ENCODE measurements at regions not wholly inside any gene's neighbourhood (a gene's known extent, or its start where the extent isn't known, plus 50 kb on each side); places are given as distances from the start of the nearest gene placed in this dataset.

DNA sequence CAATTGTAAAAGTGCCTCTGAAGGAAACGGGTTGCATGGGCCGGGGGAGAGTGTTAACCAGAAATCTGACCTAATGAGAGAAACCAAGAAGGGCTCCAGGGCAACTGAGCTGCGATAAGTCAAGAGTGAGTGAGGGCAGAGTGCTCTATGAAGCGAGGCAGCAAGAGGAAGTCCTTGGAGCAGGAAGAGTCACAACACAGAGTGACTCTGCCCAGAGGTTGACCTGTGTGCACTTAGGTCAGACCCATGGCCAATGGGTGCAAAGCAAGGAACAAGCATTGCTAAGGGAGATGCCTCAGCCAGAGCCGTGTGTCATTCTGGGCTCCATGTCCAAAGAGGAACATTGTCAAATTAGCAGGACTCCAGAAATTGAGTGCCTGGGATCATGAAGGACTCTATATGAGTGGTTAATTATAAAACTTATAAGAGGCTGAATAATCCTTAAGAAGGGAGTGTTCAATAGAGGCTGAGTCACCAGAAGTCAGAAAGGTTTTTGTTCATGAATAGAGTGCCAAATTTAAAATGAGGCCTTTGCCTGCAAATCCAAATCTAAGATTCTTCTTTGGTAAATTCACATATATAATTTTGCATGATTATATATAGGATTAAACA, 438.5 kb downstream of the MED10 start:
- no peak overlapping the region for H3K27ac ChIP-seq
- intact Hi-C loops (cut with DNase I): no loop called here
- TF ChIP-seq, protein P1, sequence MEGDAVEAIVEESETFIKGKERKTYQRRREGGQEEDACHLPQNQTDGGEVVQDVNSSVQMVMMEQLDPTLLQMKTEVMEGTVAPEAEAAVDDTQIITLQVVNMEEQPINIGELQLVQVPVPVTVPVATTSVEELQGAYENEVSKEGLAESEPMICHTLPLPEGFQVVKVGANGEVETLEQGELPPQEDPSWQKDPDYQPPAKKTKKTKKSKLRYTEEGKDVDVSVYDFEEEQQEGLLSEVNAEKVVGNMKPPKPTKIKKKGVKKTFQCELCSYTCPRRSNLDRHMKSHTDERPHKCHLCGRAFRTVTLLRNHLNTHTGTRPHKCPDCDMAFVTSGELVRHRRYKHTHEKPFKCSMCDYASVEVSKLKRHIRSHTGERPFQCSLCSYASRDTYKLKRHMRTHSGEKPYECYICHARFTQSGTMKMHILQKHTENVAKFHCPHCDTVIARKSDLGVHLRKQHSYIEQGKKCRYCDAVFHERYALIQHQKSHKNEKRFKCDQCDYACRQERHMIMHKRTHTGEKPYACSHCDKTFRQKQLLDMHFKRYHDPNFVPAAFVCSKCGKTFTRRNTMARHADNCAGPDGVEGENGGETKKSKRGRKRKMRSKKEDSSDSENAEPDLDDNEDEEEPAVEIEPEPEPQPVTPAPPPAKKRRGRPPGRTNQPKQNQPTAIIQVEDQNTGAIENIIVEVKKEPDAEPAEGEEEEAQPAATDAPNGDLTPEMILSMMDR (IDR thresholded peaks at IDR 0.05): no peak
- TF ChIP-seq POLR2A (IDR thresholded peaks at IDR 0.05): no peak
- WGBS, 4 donors: 71 to 81% (median 77%) methylated on average over 5 of the region's 5 CpGs
- H3K9me3 ChIP-seq: no peaks in the 10 kb centered on the region
- no peak overlapping the region for H3K4me3 ChIP-seq
- peaks cover 0 to 9% (median 0%) of the 10 kb centered on the region in 9 donors for H3K27me3 ChIP-seq
- H3K4me1 ChIP-seq: no peaks in the 10 kb centered on the region
- no peaks in the 10 kb centered on the region for H3K36me3 ChIP-seq
- DNase-seq (no peak), ATAC-seq (no peak)

DNA sequence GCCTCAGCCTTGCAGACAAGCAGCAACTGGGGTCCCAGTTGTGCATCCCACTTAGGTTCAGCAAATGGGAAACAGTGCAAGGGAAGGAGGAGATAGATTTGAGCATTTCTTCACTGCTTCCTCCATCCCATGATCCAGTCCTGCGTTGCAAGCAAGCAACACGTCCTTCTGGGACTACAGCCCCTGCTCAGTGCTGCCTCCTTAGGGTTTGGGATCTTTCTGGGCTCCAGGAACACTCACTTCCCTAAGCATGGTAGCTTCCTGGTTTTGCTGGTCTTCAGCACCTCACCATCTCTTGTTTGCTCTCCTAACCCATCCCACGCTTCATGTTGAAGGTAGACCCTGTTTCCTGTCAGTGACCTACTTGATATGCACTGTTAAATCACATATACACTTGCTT, 444.7 kb downstream of the MED10 start:
- no peak for TF ChIP-seq POLR2A (IDR thresholded peaks at IDR 0.05)
- TF ChIP-seq, protein P1 (IDR thresholded peaks at IDR 0.05): no peak
- H3K4me3 ChIP-seq: no peak overlapping the region
- H3K4me1 ChIP-seq: no peaks in the 10 kb centered on the region
- H3K9me3 ChIP-seq: no peaks in the 10 kb centered on the region
- WGBS, 4 donors: 54 to 67% (median 60%) methylated on average over 3 of the region's 3 CpGs
- H3K27ac ChIP-seq: no peak overlapping the region
- ATAC-seq (no peak), DNase-seq (no peak)
- peaks cover 0 to 8% (median 0%) of the 10 kb centered on the region in 9 donors for H3K27me3 ChIP-seq
- intact Hi-C loops (cut with DNase I): no loop called here
- H3K36me3 ChIP-seq: no peaks in the 10 kb centered on the region

DNA sequence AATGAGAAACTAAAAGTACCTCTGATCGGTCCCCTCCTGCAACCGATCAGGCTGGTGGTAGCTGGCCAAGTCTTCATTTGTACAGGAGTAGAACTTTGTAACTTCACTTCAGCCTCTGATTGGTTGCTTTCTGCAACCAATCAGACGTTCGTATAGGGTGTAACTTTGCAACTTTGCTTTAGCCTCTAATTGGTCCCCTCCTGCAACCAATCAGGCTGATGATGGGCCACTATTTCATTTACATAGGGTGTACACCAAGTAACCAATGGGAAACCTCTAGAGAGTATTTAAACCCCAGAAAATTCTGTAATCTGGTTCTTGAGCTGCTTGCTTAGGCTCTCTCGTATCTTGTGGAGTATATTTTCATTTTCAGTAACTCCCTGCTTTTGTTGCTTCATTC, 445.5 kb downstream of the MED10 start:
- DNase-seq (no peak), ATAC-seq (no peak)
- no peaks in the 10 kb centered on the region for H3K9me3 ChIP-seq
- no peaks in the 10 kb centered on the region for H3K27me3 ChIP-seq
- 83 to 90% (median 87%) methylated on average over 5 of the region's 5 CpGs for WGBS, 4 donors
- no peak overlapping the region for H3K4me3 ChIP-seq
- intact Hi-C loops (cut with DNase I): no loop called here
- TF ChIP-seq, protein P1 (IDR thresholded peaks at IDR 0.05): no peak
- no peak for TF ChIP-seq POLR2A (IDR thresholded peaks at IDR 0.05)
- H3K36me3 ChIP-seq: no peaks in the 10 kb centered on the region
- H3K4me1 ChIP-seq: no peaks in the 10 kb centered on the region
- no peak overlapping the region for H3K27ac ChIP-seq

DNA sequence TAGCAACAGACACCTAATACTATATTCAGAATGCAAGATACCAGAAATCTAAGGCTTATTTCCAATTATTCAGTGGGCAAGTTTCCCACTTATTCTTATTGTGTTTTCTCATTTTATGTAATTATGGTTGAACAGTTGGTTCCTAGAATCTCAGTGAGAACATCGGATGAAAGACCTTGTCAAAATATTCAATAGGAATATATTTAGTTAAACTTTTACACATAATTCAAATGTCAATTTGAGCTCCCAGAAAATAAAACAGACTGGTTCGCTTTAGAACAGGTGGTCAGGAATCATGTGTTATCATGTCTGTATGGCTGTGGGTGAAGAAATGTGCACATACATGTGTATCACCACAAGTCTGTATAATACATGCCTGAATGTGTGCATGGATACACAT, 447.8 kb downstream of the MED10 start:
- no peak overlapping the region for H3K27ac ChIP-seq
- H3K27me3 ChIP-seq: peaks cover 0 to 4% (median 0%) of the 10 kb centered on the region in 9 donors
- no peak for TF ChIP-seq POLR2A (IDR thresholded peaks at IDR 0.05)
- TF ChIP-seq, protein P1 (IDR thresholded peaks at IDR 0.05): no peak
- H3K36me3 ChIP-seq: no peaks in the 10 kb centered on the region
- no peak overlapping the region for H3K4me3 ChIP-seq
- whole genome bisulfite sequencing, 4 donors: 87 to 91% (median 89%) methylated on average over 2 of the region's 2 CpGs
- no peaks in the 10 kb centered on the region for H3K9me3 ChIP-seq
- intact Hi-C loops (cut with DNase I): no loop called here
- H3K4me1 ChIP-seq: no peaks in the 10 kb centered on the region
- ATAC-seq (no peak), DNase-seq (no peak)

Measured in heart left ventricle (tissue), 16 donors.